ENCODE measurements at regions not wholly inside any gene's neighbourhood (a gene's known extent, or its start where the extent isn't known, plus 50 kb on each side); places are given as distances from the start of the nearest gene placed in this dataset.

DNA sequence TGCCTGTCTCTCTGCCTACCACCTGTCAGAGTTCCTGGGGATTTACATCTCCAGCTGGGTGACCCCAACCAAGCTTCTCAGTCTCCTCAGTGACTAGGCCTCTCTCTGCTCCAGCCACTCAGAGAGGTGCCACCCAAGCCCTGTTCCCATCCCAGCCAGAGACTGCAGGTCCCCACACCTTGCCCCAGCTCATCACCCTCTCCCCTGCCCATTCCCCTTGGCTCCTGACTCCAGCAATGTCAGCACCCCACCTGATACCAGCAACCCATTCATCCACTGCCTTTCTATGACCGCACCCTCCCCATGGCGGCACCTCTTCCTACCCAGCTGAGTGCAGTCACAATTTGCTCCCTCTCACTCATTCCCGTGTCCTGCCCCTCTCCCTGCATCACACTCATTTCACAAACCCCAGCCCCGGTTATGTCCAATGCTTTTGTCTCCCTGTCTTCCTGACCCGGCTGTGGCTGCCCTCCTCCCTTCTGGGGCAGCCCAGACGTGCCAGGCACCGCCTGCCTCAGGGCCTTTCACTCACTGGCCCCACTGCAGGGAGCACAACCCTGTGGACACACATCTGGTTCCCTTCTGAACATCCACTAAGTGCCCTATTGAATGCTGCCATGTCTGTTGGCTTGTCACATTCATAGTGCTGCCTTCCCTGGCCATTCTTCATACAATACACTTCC, 494.8 kb upstream of the HS6ST1 start:
- TF ChIP-seq EZH2 (IDR thresholded peaks at IDR 0.05) (no peak), CTCF (IDR thresholded peaks at IDR 0.05) (no peak)

All from neural progenitor cell (in vitro differentiated cells).